MM.1S (cell line): ENCODE measurements at regions not wholly inside any gene's neighbourhood (a gene's known extent, or its start where the extent isn't known, plus 50 kb on each side); places are given as distances from the start of the nearest gene placed in this dataset.

Experiments
- DNase-seq: peaks from one replicate; pipeline ENCODE4 v3.0.0-alpha.2; 2015
- H2AFZ ChIP-seq: fragments of 300-600 bp; sonication (generic); 2 replicates; pipeline ENCODE4 v1.6.0; 2016; ENCODE audit warnings: antibody characterized with exemption, low read length
- H3F3A ChIP-seq: fragments of 300-600 bp; sonication (generic); 2 replicates; pipeline ENCODE4 v1.6.1; 2016; ENCODE audit warnings: mild to moderate bottlenecking, antibody characterized with exemption, low read length, moderate library complexity, mixed read lengths; ENCODE audit not compliant: insufficient read depth
- H3K27ac ChIP-seq: fragments of 300-600 bp; sonication (generic); 2 replicates; pipeline ENCODE4 v1.5.1; 2016; ENCODE audit warnings: mild to moderate bottlenecking, low read length
- H3K27me3 ChIP-seq: fragments of 300-600 bp; sonication (generic); replicated peaks from 2 replicates; pipeline ENCODE4 v1.6.0; 2016; ENCODE audit warnings: low read length; ENCODE audit not compliant: insufficient read depth
- H3K36me3 ChIP-seq: fragments of 300-600 bp; sonication (generic); replicated peaks from 2 replicates; pipeline ENCODE4 v1.6.1; 2016; ENCODE audit warnings: mild to moderate bottlenecking, low read length, mixed read lengths; ENCODE audit not compliant: insufficient read depth
- H3K4me1 ChIP-seq: fragments of 300-600 bp; sonication (generic); 2 replicates; pipeline ENCODE4 v1.6.1; 2016; ENCODE audit warnings: low read length, mixed read lengths
- H3K4me2 ChIP-seq: fragments of 300-600 bp; sonication (generic); 2 replicates; pipeline ENCODE4 v1.6.0; 2016; ENCODE audit warnings: low read depth, low read length
- H3K4me3 ChIP-seq: fragments of 300-600 bp; sonication (generic); 2 replicates; pipeline ENCODE4 v1.5.1; 2016; ENCODE audit warnings: low read length, mixed read lengths
- H3K79me2 ChIP-seq: fragments of 300-600 bp; sonication (generic); 2 replicates; pipeline ENCODE4 v1.6.1; 2016; ENCODE audit warnings: mixed run types, low read length, mixed read lengths
- H3K9ac ChIP-seq: fragments of 300-600 bp; sonication (generic); 2 replicates; pipeline ENCODE4 v1.6.1; 2016; ENCODE audit warnings: low read length, mixed read lengths
- H3K9me2 ChIP-seq: fragments of 300-600 bp; sonication (generic); replicated peaks from 2 replicates; pipeline ENCODE4 v1.6.1; 2016; ENCODE audit warnings: mild to moderate bottlenecking, low read length, mixed read lengths; ENCODE audit not compliant: insufficient read depth
- H3K9me3 ChIP-seq: fragments of 300-600 bp; sonication (generic); replicated peaks from 2 replicates; pipeline ENCODE4 v1.6.1; 2016; ENCODE audit warnings: mild to moderate bottlenecking, low read length, mixed read lengths; ENCODE audit not compliant: insufficient read depth
- H4K20me1 ChIP-seq: fragments of 300-600 bp; sonication (generic); 2 replicates; pipeline ENCODE4 v1.6.1; 2016; ENCODE audit warnings: mild to moderate bottlenecking, low read length, moderate library complexity, mixed read lengths; ENCODE audit not compliant: insufficient read depth
- CTCF ChIP-seq: fragments of 300-600 bp; sonication (generic); IDR thresholded peaks from 2 replicates; pipeline ENCODE4 v1.5.1; 2016; ENCODE audit warnings: antibody characterized with exemption, low read length, mixed read lengths
- EZH2 ChIP-seq: fragments of 300-600 bp; sonication (generic); optimal IDR thresholded peaks from 2 replicates; pipeline ENCODE3; 2017; ENCODE audit warnings: low read depth, mild to moderate bottlenecking, antibody characterized with exemption, low read length, mixed read lengths
- EZH2phosphoT487 ChIP-seq: fragments of 300-600 bp; sonication (generic); IDR thresholded peaks from 2 replicates; pipeline ENCODE4 v1.6.1; 2018; ENCODE audit warnings: antibody characterized with exemption, low read length

- no peaks in the 10 kb centered on the region for H3K9me2 ChIP-seq
- TF ChIP-seq EZH2phosphoT487 = no peak
- no peak for TF ChIP-seq CTCF
- no peak for TF ChIP-seq EZH2
- no peak overlapping the region for H2AFZ ChIP-seq
- H3K4me2 ChIP-seq = no peak overlapping the region
- H4K20me1 ChIP-seq = no peaks in the 10 kb centered on the region
- no peak overlapping the region for H3K4me3 ChIP-seq
- no peak overlapping the region for H3K9ac ChIP-seq
- no peaks in the 10 kb centered on the region for H3K79me2 ChIP-seq
- H3K4me1 ChIP-seq = no peaks in the 10 kb centered on the region
- no peaks in the 10 kb centered on the region for H3K36me3 ChIP-seq
- DNase-seq = no peak
- no peak overlapping the region for H3K27ac ChIP-seq
- H3K9me3 ChIP-seq = no peaks in the 10 kb centered on the region
- no peaks in the 10 kb centered on the region for H3F3A ChIP-seq
- H3K27me3 ChIP-seq = no peaks in the 10 kb centered on the region
These were observed 226.5 kb upstream of the TMEM72 start for GRCh38 chr10:44684661-44685060.

GRCh38 chr10:44685220-44685619 lies 225.9 kb upstream of the TMEM72 start:
- Histone ChIP-seq H3K9ac (no peak overlapping the region), H3K36me3 (no peaks in the 10 kb centered on the region), H4K20me1 (no peaks in the 10 kb centered on the region), H3K27me3 (no peaks in the 10 kb centered on the region), H2AFZ (no peak overlapping the region), H3K9me3 (no peaks in the 10 kb centered on the region), H3K27ac (no peak overlapping the region), H3K9me2 (no peaks in the 10 kb centered on the region), H3K4me1 (no peaks in the 10 kb centered on the region), H3K79me2 (no peaks in the 10 kb centered on the region), H3F3A (no peaks in the 10 kb centered on the region), H3K4me2 (no peak overlapping the region), H3K4me3 (no peak overlapping the region)
- no peak for TF ChIP-seq EZH2
- no peak for TF ChIP-seq EZH2phosphoT487
- no peak for TF ChIP-seq CTCF
- no peak for DNase-seq

GRCh38 chr10:44685747-44686146 lies 225.4 kb upstream of the TMEM72 start:
- Histone ChIP-seq H3K4me1 (no peaks in the 10 kb centered on the region), H4K20me1 (no peaks in the 10 kb centered on the region), H2AFZ (no peak overlapping the region), H3K4me2 (no peak overlapping the region), H3K4me3 (no peak overlapping the region), H3K9ac (no peak overlapping the region), H3K79me2 (no peaks in the 10 kb centered on the region), H3K27ac (no peak overlapping the region), H3K36me3 (no peaks in the 10 kb centered on the region), H3K9me3 (no peaks in the 10 kb centered on the region), H3F3A (no peaks in the 10 kb centered on the region), H3K9me2 (no peaks in the 10 kb centered on the region), H3K27me3 (no peaks in the 10 kb centered on the region)
- DNase-seq = no peak
- TF ChIP-seq CTCF (no peak), EZH2 (no peak), EZH2phosphoT487 (no peak)

- H3K9ac ChIP-seq = no peak overlapping the region
- no peaks in the 10 kb centered on the region for H3F3A ChIP-seq
- H3K36me3 ChIP-seq = no peaks in the 10 kb centered on the region
- no peak for DNase-seq
- H3K4me2 ChIP-seq = no peak overlapping the region
- no peak overlapping the region for H3K27ac ChIP-seq
- no peaks in the 10 kb centered on the region for H3K9me3 ChIP-seq
- H2AFZ ChIP-seq = no peak overlapping the region
- H3K9me2 ChIP-seq = no peaks in the 10 kb centered on the region
- H3K27me3 ChIP-seq = no peaks in the 10 kb centered on the region
- H3K79me2 ChIP-seq = no peaks in the 10 kb centered on the region
- no peaks in the 10 kb centered on the region for H4K20me1 ChIP-seq
- TF ChIP-seq CTCF (no peak), EZH2phosphoT487 (no peak), EZH2 (no peak)
- no peak overlapping the region for H3K4me3 ChIP-seq
- no peaks in the 10 kb centered on the region for H3K4me1 ChIP-seq
These were observed 221.8 kb upstream of the TMEM72 start for GRCh38 chr10:44689368-44689767.
